Tibial nerve (tissue), 4 donors: ENCODE measurements at regions not wholly inside any gene's neighbourhood (a gene's known extent, or its start where the extent isn't known, plus 50 kb on each side); places are given as distances from the start of the nearest gene placed in this dataset.

Experiments used
- DNase-seq, 2 donors: peaks; one replicate each; pipeline ENCODE4 v3.0.0-alpha.2; 2019; ENCODE audit warnings: low spot score in 2 of 2
- H3K27ac ChIP-seq, 4 donors: fragments of 200-600 bp; sonication (generic) in 3 of 4; one replicate each; pipeline ENCODE4 v1.5.1; 2017 to 2019; ENCODE audit warnings: mild to moderate bottlenecking in 1 of 4
- H3K27me3 ChIP-seq, 2 donors: fragments of 200-600 bp; sonication (generic) in 1 of 2; one replicate each; pipeline versions ENCODE4 v1.5.1 to v1.6.0; 2017 to 2019
- H3K36me3 ChIP-seq, 3 donors: fragments of 200-600 bp; sonication (generic); one replicate each; pipeline ENCODE4 v1.5.1; 2018 to 2019
- H3K4me1 ChIP-seq, 4 donors: fragments of 200-600 bp; sonication (generic) in 3 of 4; one replicate each; pipeline ENCODE4 v1.5.1; 2017 to 2019
- H3K4me3 ChIP-seq, 4 donors: fragments of 200-600 bp; sonication (generic) in 3 of 4; one replicate each; pipeline ENCODE4 v1.5.1; 2017 to 2019; ENCODE audit warnings: mild to moderate bottlenecking in 1 of 4, moderate library complexity in 1 of 4
- H3K9me3 ChIP-seq, 4 donors: fragments of 200-600 bp; sonication (generic) in 3 of 4; one replicate each; pipeline ENCODE4 v1.5.1; 2017 to 2019
- CTCF ChIP-seq, 5 experiments: fragments of 200-600 bp in 3 of 5; fragments of 450-650 bp in 2 of 5; sonication (generic) in 3 of 5; IDR thresholded peaks; one replicate each; pipeline ENCODE4 v1.5.1; 2016 to 2019; ENCODE audit warnings: antibody characterized with exemption in 5 of 5, mild to moderate bottlenecking in 3 of 5, moderate library complexity in 2 of 5
- EP300 ChIP-seq, 2 donors: sonication (generic); formaldehyde crosslinking; IDR thresholded peaks; one replicate each; pipeline ENCODE4 v1.6.1; 2017; ENCODE audit warnings: antibody characterized with exemption in 2 of 2, mild to moderate bottlenecking in 1 of 2
- POLR2A ChIP-seq, 2 donors: fragments of 450-650 bp; IDR thresholded peaks; one replicate each; pipeline ENCODE4 v1.6.1; 2017; ENCODE audit warnings: antibody characterized with exemption in 2 of 2, mild to moderate bottlenecking in 2 of 2, moderate library complexity in 2 of 2
- WGBS, 2 donors: methylation state at CpG; one replicate each; pipeline ENCODE4 v1.1.5; 2018; 5-methylcytosine and 5-hydroxymethylcytosine counted together

GRCh38 chr13:83024232-83024631 is 858.0 kb downstream of the SLITRK1 start:
- WGBS, 2 donors, result 93 to 94% methylated on average over 1 of the region's 1 CpG

DNA sequence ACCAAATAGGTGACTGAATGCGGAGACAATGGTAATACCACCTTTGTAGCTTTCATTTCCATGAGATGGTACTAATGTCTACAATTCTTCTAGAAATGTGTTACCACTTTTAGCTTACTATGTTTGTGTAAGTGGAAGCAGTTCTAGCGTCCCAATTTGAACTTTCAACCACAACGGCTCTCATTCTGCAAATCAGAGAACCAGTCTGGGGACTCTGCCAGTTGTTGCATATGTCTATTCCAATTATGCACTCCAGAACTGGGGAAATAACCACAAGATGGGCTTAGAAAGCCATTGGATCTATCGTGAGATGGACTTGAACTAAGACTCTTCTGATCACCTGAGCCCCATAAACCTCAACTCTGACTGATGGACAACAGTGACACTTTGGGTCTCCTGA is 862.3 kb downstream of the SLITRK1 start:
- no peak overlapping the region for H3K27ac ChIP-seq
- H3K27me3 ChIP-seq, result no peaks in the 10 kb centered on the region
- WGBS, 2 donors, result 79 to 84% methylated on average over 4 of the region's 4 CpGs
- H3K36me3 ChIP-seq, result no peaks in the 10 kb centered on the region
- no peak for DNase-seq
- TF ChIP-seq CTCF (IDR thresholded peaks at IDR 0.05), result no peak
- TF ChIP-seq POLR2A (IDR thresholded peaks at IDR 0.05), result no peak
- no peak for TF ChIP-seq EP300 (IDR thresholded peaks at IDR 0.05)
- no peak overlapping the region for H3K4me3 ChIP-seq
- no peaks in the 10 kb centered on the region for H3K9me3 ChIP-seq
- H3K4me1 ChIP-seq, result no peaks in the 10 kb centered on the region

More at GRCh38 chr13:83024232-83024631, 858.0 kb downstream of the SLITRK1 start:
- no peaks in the 10 kb centered on the region for H3K36me3 ChIP-seq
- H3K4me3 ChIP-seq, result no peak overlapping the region
- no peak for DNase-seq
- H3K27ac ChIP-seq, result no peak overlapping the region
- peaks cover 0 to 4% (median 3%) of the 10 kb centered on the region in 4 donors for H3K9me3 ChIP-seq
- H3K27me3 ChIP-seq, result no peaks in the 10 kb centered on the region
- no peaks in the 10 kb centered on the region for H3K4me1 ChIP-seq
- no peak for TF ChIP-seq POLR2A (IDR thresholded peaks at IDR 0.05)
- TF ChIP-seq EP300 (IDR thresholded peaks at IDR 0.05), result no peak
- TF ChIP-seq CTCF (IDR thresholded peaks at IDR 0.05), result no peak

DNA sequence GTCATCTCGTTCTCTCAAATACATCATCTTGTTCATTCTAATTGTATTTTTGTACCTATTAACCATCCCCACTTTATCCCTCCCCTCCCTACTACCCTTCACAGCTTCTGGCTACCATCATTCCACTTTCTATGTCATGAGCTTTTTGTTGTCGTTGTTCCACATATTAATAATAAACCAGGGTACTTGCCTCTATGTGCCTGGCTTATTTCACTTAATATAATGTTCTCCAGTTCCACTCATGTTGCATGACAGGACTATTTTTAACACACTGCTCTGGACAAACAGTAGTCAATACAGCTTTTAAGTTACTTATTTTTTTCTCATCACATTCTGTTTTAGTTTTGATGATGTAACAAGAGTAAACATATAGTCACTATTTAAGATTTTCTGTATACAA is 872.3 kb downstream of the SLITRK1 start:
- WGBS, 2 donors, result 77 to 81% methylated on average over 2 of the region's 2 CpGs
- H3K9me3 ChIP-seq, result no peaks in the 10 kb centered on the region
- H3K27me3 ChIP-seq, result no peaks in the 10 kb centered on the region
- H3K4me1 ChIP-seq, result no peaks in the 10 kb centered on the region
- DNase-seq, result no peak
- H3K27ac ChIP-seq, result no peak overlapping the region
- TF ChIP-seq EP300 (IDR thresholded peaks at IDR 0.05) (no peak), POLR2A (IDR thresholded peaks at IDR 0.05) (no peak), CTCF (IDR thresholded peaks at IDR 0.05) (no peak)
- no peaks in the 10 kb centered on the region for H3K36me3 ChIP-seq
- H3K4me3 ChIP-seq, result no peak overlapping the region

- Histone ChIP-seq H3K4me3 (no peak overlapping the region), H3K27ac (no peak overlapping the region), H3K4me1 (no peaks in the 10 kb centered on the region), H3K27me3 (no peaks in the 10 kb centered on the region), H3K36me3 (no peaks in the 10 kb centered on the region), H3K9me3 (no peaks in the 10 kb centered on the region)
- WGBS, 2 donors, result 75 to 78% methylated on average over 3 of the region's 3 CpGs
- TF ChIP-seq CTCF (IDR thresholded peaks at IDR 0.05) (no peak), POLR2A (IDR thresholded peaks at IDR 0.05) (no peak), EP300 (IDR thresholded peaks at IDR 0.05) (no peak)
- no peak for DNase-seq
These were observed 873.9 kb downstream of the SLITRK1 start for GRCh38 chr13:83008212-83008929.

DNA sequence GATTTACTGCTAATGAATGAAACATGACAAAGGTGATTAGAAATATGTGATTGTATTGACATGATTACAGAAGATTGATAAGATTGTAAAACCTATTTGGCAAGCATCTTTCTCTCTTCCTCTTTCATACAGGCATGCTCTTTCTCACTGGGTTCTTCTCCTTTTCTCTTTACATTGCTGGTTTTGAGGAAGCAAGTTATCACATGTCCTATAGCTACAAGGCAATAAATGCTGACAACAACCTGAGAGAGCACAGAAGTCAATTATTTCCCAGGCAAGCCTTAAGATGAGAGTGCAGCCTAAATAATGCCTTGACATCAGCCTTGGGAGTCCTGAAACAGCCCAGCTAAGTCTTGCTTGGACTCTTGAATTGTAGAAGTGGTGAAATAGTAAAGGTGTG is 875.0 kb downstream of the SLITRK1 start:
- Histone ChIP-seq H3K36me3 (no peaks in the 10 kb centered on the region), H3K27ac (no peak overlapping the region), H3K9me3 (no peaks in the 10 kb centered on the region), H3K4me3 (no peak overlapping the region), H3K27me3 (no peaks in the 10 kb centered on the region), H3K4me1 (no peaks in the 10 kb centered on the region)
- no peak for TF ChIP-seq CTCF (IDR thresholded peaks at IDR 0.05)
- no peak for TF ChIP-seq POLR2A (IDR thresholded peaks at IDR 0.05)
- TF ChIP-seq EP300 (IDR thresholded peaks at IDR 0.05), result no peak
- DNase-seq, result no peak
